Renal cortex interstitium (tissue), 11 donors: ENCODE measurements at regions not wholly inside any gene's neighbourhood (a gene's known extent, or its start where the extent isn't known, plus 50 kb on each side); places are given as distances from the start of the nearest gene placed in this dataset.

Experiments used
- DNase-seq, 11 donors: peaks; one replicate each; pipeline ENCODE4 v3.0.0-alpha.2; 2013; ENCODE audit warnings: low read depth in 9 of 11, low spot score in 4 of 11; ENCODE audit errors: extremely low read depth in 1 of 11

GRCh38 chr4:23680671-23681518, 209.0 kb downstream of the PPARGC1A start:
- DNase-seq = no peak

GRCh38 chr4:23674694-23675093, 215.2 kb downstream of the PPARGC1A start:
- DNase-seq = no peak

DNA sequence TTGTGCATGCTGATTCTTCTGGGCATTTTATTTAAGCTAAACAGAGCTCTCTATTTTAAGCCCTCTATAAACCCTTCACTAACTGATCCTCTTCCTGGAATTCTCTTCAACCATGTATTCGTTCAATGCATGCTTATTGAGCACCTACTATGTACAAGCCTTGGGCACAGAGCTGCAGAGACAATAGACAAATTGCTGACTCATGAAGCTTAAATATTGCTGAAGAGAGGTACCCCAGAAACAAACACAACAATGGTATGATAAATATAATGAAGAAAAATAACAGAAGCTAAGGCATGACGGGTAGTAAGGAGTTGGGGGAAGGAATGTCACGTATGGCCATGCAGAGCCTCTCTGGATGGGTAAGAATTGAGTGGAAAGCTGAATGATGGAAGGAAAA, 222.2 kb downstream of the PPARGC1A start:
- no peak for DNase-seq

GRCh38 chr4:23660865-23661264, 229.0 kb downstream of the PPARGC1A start:
- DNase-seq = no peak

- no peak for DNase-seq
These were observed 235.1 kb downstream of the PPARGC1A start for GRCh38 chr4:23654791-23655190.

- DNase-seq = no peak
These were observed 240.8 kb downstream of the PPARGC1A start for GRCh38 chr4:23648854-23649596.

DNA sequence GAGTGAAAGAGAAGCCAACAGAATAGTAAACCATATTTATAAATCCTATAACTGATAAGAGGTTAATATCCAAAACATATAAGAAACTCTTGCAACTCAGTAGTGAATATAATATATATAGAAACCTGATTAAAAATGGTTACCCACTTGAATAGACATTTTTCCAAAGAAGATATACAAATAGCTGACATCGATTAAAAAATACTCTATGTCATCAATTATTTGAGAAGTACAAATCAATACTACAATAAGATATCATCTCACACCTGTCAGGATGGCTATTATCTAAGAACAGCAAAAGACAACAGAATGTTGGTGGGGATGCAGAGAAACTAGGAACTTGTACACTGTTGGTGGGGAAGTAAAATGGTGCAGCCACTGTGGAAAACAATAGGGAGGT, 254.4 kb downstream of the PPARGC1A start:
- no peak for DNase-seq

DNA sequence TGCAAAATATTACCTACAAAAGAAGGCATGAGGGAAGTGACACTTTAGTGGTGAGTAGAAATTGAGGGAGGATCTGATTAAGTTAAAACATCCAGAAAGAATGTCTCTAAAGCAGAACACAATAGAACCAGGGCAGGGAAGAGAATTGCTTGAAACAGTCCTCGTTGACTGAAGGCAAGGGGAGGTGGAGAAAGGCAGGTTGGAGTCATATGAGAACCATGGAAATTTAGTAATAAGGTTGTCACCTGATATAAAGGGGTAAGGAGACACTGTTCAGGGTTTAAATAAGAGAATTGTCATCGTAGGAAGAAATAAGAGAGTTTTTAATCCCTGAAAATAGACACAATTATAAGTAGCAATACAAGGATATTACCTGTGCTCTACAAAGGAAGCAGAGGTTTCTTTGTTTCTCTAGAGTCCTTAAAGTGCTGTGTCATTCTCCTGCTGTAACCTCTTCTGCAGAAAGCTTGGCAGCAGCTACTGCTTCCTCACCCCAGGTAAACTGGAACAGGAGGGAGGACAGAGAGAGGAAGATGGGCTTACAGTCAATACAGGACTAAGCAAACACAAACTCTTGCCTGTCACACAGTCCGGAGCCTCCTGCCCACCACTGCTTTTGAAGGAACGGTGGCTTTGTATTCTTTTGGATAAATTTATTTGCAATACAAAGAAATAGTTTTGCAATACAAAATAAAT, 258.4 kb downstream of the PPARGC1A start:
- DNase-seq = no peak

- DNase-seq = no peak
These were observed 259.7 kb downstream of the PPARGC1A start for GRCh38 chr4:23630110-23630509.

DNA sequence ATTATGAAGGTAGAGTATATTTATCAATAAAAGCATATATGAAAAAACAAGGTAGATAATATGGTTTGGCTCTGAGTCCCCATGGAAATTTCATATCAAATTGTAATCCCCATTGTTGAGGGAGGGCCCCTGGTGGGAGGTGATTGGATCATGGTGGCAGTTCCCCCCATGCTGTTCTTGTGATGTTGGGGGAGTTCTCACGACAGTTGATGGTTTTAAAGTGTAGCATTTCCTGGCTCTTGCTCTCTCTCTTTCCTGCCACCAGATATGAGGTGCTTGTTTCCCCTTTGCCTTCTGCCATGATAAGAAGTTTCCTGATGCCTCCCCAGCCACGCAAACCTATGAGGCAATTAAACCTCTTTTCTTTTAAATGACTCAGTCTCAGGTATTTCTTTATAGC, 260.4 kb downstream of the PPARGC1A start:
- no peak for DNase-seq

DNA sequence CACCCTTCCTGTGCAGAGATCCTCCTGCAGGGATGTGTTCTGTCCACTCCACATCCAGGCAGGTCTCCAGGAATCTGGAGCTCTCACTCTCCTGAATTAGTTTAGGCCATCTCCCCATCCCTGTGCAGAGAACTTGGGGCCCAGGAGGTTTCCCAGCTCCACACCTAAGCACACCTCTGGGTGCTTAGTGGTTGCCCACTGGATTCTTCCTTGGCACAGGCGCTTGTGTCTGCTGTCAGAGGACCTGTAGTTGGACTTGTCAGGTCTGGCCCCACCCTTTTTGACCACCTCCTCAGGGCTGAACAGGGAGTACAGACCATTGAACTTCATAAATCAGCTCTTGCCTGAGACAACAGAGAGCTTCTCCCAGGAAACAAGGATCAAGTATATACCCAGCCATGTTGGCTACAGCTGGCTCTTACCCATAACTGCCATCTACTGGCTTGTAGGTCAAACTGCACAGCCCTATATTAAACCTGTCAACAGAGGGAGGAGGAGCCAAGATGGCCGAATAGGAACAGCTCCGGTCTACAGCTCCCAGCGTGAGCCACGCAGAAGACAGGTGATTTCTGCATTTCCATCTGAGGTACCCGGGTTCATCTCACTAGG, 275.5 kb downstream of the PPARGC1A start:
- no peak for DNase-seq

DNA sequence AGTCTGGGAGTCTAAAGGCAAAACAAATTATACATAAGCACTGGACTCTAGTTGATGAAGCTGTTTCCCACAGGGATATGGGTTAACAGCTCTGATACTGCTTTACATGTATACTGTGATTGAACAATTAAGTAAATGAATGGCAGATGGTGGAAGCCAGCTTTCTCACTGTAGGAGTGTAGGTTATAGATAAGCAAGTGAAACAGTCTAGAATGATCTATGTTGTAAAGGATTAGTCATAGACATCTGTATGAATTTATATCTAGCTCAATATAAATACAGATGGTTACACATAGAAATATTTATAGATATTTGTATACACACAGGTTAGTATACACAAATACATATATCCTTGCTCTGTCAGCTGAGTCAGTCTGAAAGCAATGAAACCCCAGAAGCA, 276.1 kb downstream of the PPARGC1A start:
- no peak for DNase-seq

DNA sequence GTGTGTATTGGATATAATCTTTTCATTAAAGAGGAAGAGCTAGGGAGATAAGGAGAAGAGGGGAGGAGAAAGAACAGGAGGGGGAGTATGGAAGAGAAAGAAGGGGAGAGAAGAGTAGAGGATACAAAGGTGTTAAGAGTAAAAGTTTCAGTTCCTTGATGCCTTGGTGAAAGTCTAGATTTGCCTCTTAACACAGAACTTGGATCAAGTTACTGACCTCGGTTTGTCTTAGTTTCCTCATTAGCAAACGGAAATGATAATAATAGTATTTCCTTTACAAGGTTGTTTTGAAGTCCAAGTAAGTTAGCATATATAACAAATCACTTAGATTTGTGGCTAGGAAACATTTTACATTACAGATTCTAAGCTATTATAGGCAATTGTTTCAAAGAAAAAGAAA, 287.1 kb downstream of the PPARGC1A start:
- peak in 4 of 11 donors; percentile 6 to 9 (median 8) for DNase-seq

GRCh38 chr4:23594125-23594524, 295.7 kb downstream of the PPARGC1A start:
- DNase-seq = no peak

- DNase-seq = no peak
These were observed 299.4 kb downstream of the PPARGC1A start for GRCh38 chr4:23590431-23590830.

- no peak for DNase-seq
These were observed 305.8 kb downstream of the PPARGC1A start for GRCh38 chr4:23584024-23584423.

DNA sequence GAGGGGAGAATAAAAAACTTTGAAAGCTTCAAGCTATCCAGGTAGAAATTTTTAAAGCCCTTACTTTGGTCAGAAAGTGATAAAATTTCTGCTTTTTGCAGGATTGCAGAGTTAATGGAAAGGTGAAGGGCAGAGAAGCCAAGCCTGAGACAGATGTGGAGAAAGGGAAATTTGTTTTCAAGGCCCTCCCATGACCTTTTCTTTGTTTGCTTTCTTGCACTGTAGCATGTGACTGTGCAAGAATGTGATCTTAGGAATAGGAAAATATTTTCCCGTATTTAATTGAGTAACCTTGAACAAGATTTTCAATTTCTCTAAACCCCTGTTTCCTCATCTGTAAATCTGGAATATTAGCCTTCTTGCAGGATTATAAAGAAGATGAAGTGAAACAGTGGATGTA, 307.2 kb downstream of the PPARGC1A start:
- DNase-seq = peak in 2 of 11 donors; percentile 0 to 15

DNA sequence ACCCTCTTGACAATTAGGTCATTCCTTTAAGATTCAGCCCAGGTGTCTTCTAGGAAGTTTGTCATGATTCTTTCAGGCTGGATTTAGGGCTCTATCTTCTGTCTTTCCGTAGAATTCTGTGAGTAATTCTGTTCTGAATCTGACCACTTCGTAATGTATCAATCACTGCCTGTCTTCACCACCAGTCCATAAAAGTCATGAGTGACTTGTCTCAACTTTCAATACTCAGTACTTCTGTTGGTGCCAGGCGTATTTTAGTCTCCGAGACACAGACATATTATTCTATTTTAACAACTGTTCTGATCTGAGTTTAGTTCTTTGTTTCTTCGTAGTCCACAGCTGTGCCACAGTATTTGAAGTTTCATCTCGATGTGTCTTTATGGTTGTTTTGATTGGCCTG, 310.7 kb downstream of the PPARGC1A start:
- no peak for DNase-seq

DNA sequence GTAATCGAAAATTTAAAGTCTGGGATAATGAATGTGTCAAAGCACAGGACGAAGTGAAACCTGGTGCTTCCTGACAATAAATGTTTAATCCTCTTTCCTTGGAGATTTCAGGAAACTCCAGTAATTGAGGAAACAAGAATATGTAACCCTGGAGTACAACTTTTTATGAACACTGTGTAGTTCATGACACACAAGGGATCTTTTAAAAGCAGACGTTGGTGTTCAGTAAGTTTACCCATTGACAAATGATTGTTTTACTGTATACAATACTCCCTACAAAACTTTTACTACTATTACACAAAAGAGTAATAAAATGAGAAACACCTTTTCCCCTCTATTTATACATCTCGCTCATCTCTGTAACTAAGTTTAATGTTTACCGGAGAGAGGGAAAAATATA, 312.4 kb downstream of the PPARGC1A start:
- DNase-seq = no peak

DNA sequence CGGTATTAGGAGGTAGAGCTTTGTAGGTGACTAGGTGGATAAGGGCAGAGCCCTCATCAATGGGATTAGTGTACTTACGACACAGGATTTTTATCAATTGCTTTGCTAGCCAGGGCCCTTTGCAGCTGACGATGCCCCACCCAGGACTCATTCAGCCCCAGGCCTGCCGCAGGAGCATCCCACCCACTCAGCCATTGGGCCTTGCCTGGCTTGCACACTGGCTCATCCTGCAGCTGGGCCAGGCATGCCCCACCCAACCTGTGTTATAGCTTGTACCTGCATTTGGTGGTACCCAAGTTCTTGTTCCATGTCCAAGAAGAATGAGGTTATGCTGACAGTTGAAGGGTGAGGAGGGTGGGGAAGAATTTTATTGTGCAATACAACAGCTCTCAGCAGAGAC, 317.5 kb downstream of the PPARGC1A start:
- no peak for DNase-seq
